IMR-90 (cell line): ENCODE measurements at regions not wholly inside any gene's neighbourhood (a gene's known extent, or its start where the extent isn't known, plus 50 kb on each side); places are given as distances from the start of the nearest gene placed in this dataset.

Experiments
- ATAC-seq: fragments of 200-7000 bp; cut with Tn5 transposase; 2 replicates; pipeline ENCODE4 v1.9.1; 2020; ENCODE audit warnings: low read depth, mild to moderate bottlenecking, moderate library complexity
- BruUV-seq: library from RNA; stranded (reverse); fragments of 400-500 nt; replicated peaks from 2 replicates; lab custom pipeline; 2021; lab: Mats Ljungman, UMichigan
- CTCF ChIA-PET: fragments of 300-600 bp; formaldehyde crosslinking; extraction: SDS; loops from one replicate; lab custom pipeline; 2021; ENCODE audit warnings: antibody characterized with exemption; lab: Yijun Ruan, JAX
- POLR2A ChIA-PET: fragments of 300-600 bp; sonication (Branson Sonifier 250); formaldehyde crosslinking; loops from one replicate; lab custom pipeline; 2022; ENCODE audit warnings: antibody characterized with exemption; ENCODE audit not compliant: unreplicated experiment; lab: Charles Lee
- DNase-seq: peaks from one replicate; pipeline ENCODE4 v3.0.0; 2013
- H2AFZ ChIP-seq: replicated peaks from 2 replicates; pipeline ENCODE3; 2013; ENCODE audit warnings: low read length, mild to moderate bottlenecking; ENCODE audit not compliant: poor library complexity
- H2AK5ac ChIP-seq: 2 replicates; pipeline ENCODE4 v1.6.1; 2013; ENCODE audit warnings: low read depth, low read length, inconsistent platforms
- H2AK9ac ChIP-seq: replicated peaks from 2 replicates; pipeline ENCODE3; 2013; ENCODE audit warnings: mild to moderate bottlenecking, low read depth, low read length, moderate library complexity; ENCODE audit not compliant: poor library complexity
- H2BK120ac ChIP-seq: 2 replicates; pipeline ENCODE4 v1.6.1; 2013; ENCODE audit warnings: low read depth, low read length, inconsistent platforms
- H2BK15ac ChIP-seq: 3 replicates; pipeline ENCODE4 v1.6.1; 2013; ENCODE audit warnings: low read depth, low read length, inconsistent platforms
- H2BK20ac ChIP-seq: 2 replicates; pipeline ENCODE4 v1.6.1; 2013; ENCODE audit warnings: low read depth, mild to moderate bottlenecking, inconsistent platforms, low read length, moderate library complexity
- H2BK5ac ChIP-seq: 2 replicates; pipeline ENCODE4 v1.6.1; 2013; ENCODE audit warnings: mild to moderate bottlenecking, low read depth, low read length, inconsistent platforms; ENCODE audit not compliant: poor library complexity, severe bottlenecking
- H3K14ac ChIP-seq: replicated peaks from 2 replicates; pipeline ENCODE4 v1.6.1; 2013; ENCODE audit warnings: low read depth, low read length, inconsistent platforms
- H3K18ac ChIP-seq: 2 replicates; pipeline ENCODE4 v1.6.1; 2013; ENCODE audit warnings: low read depth, low read length, control low read depth
- H3K23ac ChIP-seq: 2 replicates; pipeline ENCODE4 v1.6.1; 2013; ENCODE audit warnings: low read depth, low read length, inconsistent platforms
- H3K27ac ChIP-seq: 2 replicates; pipeline ENCODE4 v1.5.1; 2013; ENCODE audit warnings: mild to moderate bottlenecking, control low read depth, low read length; ENCODE audit not compliant: insufficient read depth
- H3K27me3 ChIP-seq: 2 replicates; pipeline ENCODE4 v1.6.1; 2013; ENCODE audit warnings: low read length; ENCODE audit not compliant: control insufficient read depth, insufficient read depth
- H3K36me3 ChIP-seq: 2 replicates; pipeline ENCODE4 v1.6.1; 2013; ENCODE audit warnings: low read length, mixed read lengths; ENCODE audit not compliant: control insufficient read depth, insufficient read depth
- H3K4ac ChIP-seq: 2 replicates; pipeline ENCODE4 v1.6.1; 2013; ENCODE audit warnings: low read depth, low read length, inconsistent platforms
- H3K4me1 ChIP-seq: 2 replicates; pipeline ENCODE4 v1.6.1; 2013; ENCODE audit warnings: low read length, mixed read lengths; ENCODE audit not compliant: control insufficient read depth, insufficient read depth
- H3K4me2 ChIP-seq: 2 replicates; pipeline ENCODE4 v1.6.1; 2013; ENCODE audit warnings: low read depth, mild to moderate bottlenecking, control low read depth, low read length, moderate library complexity
- H3K4me3 ChIP-seq: 2 replicates; pipeline ENCODE4 v1.5.1; 2013; ENCODE audit warnings: low read depth, mild to moderate bottlenecking, control low read depth, low read length, moderate library complexity; ENCODE audit not compliant: insufficient read depth
- H3K56ac ChIP-seq: 2 replicates; pipeline ENCODE4 v1.6.1; 2013; ENCODE audit warnings: low read length, inconsistent platforms; ENCODE audit not compliant: insufficient read depth; ENCODE audit errors: extremely low read depth
- H3K79me1 ChIP-seq, 2 experiments: 2 replicates each; pipeline ENCODE4 v1.6.1; 2013; ENCODE audit warnings: low read length in 2 of 2, inconsistent platforms in 1 of 2, low read depth in 1 of 2
- H3K9ac ChIP-seq: 2 replicates; pipeline ENCODE4 v1.6.1; 2013; ENCODE audit warnings: low read depth, low read length, control low read depth
- H3K9me1 ChIP-seq: 2 replicates; pipeline ENCODE4 v1.6.1; 2013; ENCODE audit warnings: low read length, inconsistent platforms; ENCODE audit not compliant: insufficient read depth
- H3K9me3 ChIP-seq: 2 replicates; pipeline ENCODE4 v1.6.1; 2013; ENCODE audit warnings: low read length; ENCODE audit not compliant: control insufficient read depth, insufficient read depth
- H4K20me1 ChIP-seq: 2 replicates; pipeline ENCODE4 v1.6.1; 2013; ENCODE audit warnings: low read length, inconsistent platforms; ENCODE audit not compliant: insufficient read depth
- H4K5ac ChIP-seq: 2 replicates; pipeline ENCODE4 v1.6.1; 2013; ENCODE audit warnings: mild to moderate bottlenecking, low read depth, low read length, control low read depth
- H4K8ac ChIP-seq, 2 experiments: 2 replicates each; pipeline ENCODE4 v1.6.1; 2013; ENCODE audit warnings: low read depth in 2 of 2, low read length in 2 of 2, control low read depth in 1 of 2, inconsistent platforms in 1 of 2
- H4K91ac ChIP-seq: 2 replicates; pipeline ENCODE4 v1.6.1; 2013; ENCODE audit warnings: low read depth, low read length, inconsistent platforms; ENCODE audit not compliant: insufficient read depth
- BHLHE40 ChIP-seq: fragments of 150-350 bp; IDR thresholded peaks from 2 replicates; pipeline ENCODE4 v1.6.1; 2016; ENCODE audit warnings: mild to moderate bottlenecking, low read depth, low read length
- CEBPB ChIP-seq: IDR thresholded peaks from 2 replicates; pipeline ENCODE4 v1.6.1; 2012; ENCODE audit warnings: low read depth, low read length, improper control_type of control experiment
- CHD1 ChIP-seq: IDR thresholded peaks from 2 replicates; pipeline ENCODE4 v1.6.1; 2012; ENCODE audit warnings: low read depth, low read length, improper control_type of control experiment
- MAFK ChIP-seq: IDR thresholded peaks from 2 replicates; pipeline ENCODE4 v1.6.1; 2012; ENCODE audit warnings: low read depth, low read length, improper control_type of control experiment
- MAZ ChIP-seq: IDR thresholded peaks from 2 replicates; pipeline ENCODE4 v1.6.1; 2012; ENCODE audit warnings: low read depth, mild to moderate bottlenecking, low read length, improper control_type of control experiment, moderate library complexity, borderline replicate concordance
- MXI1 ChIP-seq: IDR thresholded peaks from 2 replicates; pipeline ENCODE4 v1.6.1; 2012; ENCODE audit warnings: low read depth, mild to moderate bottlenecking, low read length, moderate library complexity, borderline replicate concordance
- NFE2L2 ChIP-seq: fragments of 150-350 bp; IDR thresholded peaks from 2 replicates; pipeline ENCODE4 v1.6.1; 2016; ENCODE audit warnings: low read depth, mild to moderate bottlenecking, low read length
- POLR2A ChIP-seq: IDR thresholded peaks from 2 replicates; pipeline ENCODE4 v1.6.1; 2012; ENCODE audit warnings: mild to moderate bottlenecking, low read depth, low read length
- RAD21 ChIP-seq: IDR thresholded peaks from 2 replicates; pipeline ENCODE4 v1.6.1; 2012; ENCODE audit warnings: low read length, improper control_type of control experiment
- RCOR1 ChIP-seq: IDR thresholded peaks from 2 replicates; pipeline ENCODE4 v1.6.1; 2012; ENCODE audit warnings: mild to moderate bottlenecking, low read length, improper control_type of control experiment; ENCODE audit not compliant: insufficient replicate concordance
- RFX5 ChIP-seq: IDR thresholded peaks from 2 replicates; pipeline ENCODE4 v1.8.0; 2012; ENCODE audit warnings: low read depth, mild to moderate bottlenecking, low read length, moderate library complexity
- SMC3 ChIP-seq: fragments of 150-350 bp; IDR thresholded peaks from 2 replicates; pipeline ENCODE4 v1.6.1; 2016; ENCODE audit warnings: low read depth, mild to moderate bottlenecking, antibody characterized with exemption, low read length, moderate library complexity
- WGBS, 2 experiments: methylation state at CpG; one replicate each; pipeline versions ENCODE4 v1.1.5 to v1.1.7; 2013; ENCODE audit warnings: missing lambda C conversion rate in 2 of 2; ENCODE audit not compliant: insufficient read length in 1 of 2; ENCODE audit errors: extremely low coverage in 2 of 2; 5-methylcytosine and 5-hydroxymethylcytosine counted together
- dilution Hi-C: fragments of 300-500 bp; cut with HindIII; formaldehyde crosslinking; loops from one replicate; pipeline ENCODE4 v1.14.3; 2018; ENCODE audit warnings: low sequenced_read_pairs; ENCODE audit not compliant: unreplicated experiment
- in situ Hi-C: fragments of 300-500 bp; cut with MboI; formaldehyde crosslinking; loops from 3 replicates; pipeline ENCODE4 v1.14.3; 2019; ENCODE audit warnings: low sequenced_read_pairs, inconsistent platforms, mixed read lengths
- intact Hi-C: fragments of 100-400 bp; cut with micrococcal nuclease; formaldehyde crosslinking; loops from 2 replicates; pipeline ENCODE4 v1.10.0; 2022
- TF ChIP-seq, protein P1 (sequence below): conservative IDR thresholded peaks from 2 replicates; pipeline ENCODE4 v1.5.1; 2012; ENCODE audit warnings: mild to moderate bottlenecking, low read depth, low read length, improper control_type of control experiment
- TF ChIP-seq, protein P2 (sequence below): fragments of 150-350 bp; IDR thresholded peaks from 2 replicates; pipeline ENCODE4 v1.6.1; 2016; ENCODE audit warnings: low read depth, mild to moderate bottlenecking, low read length, moderate library complexity, borderline replicate concordance
- TF ChIP-seq, protein P3 (sequence below): fragments of 150-350 bp; IDR thresholded peaks from 2 replicates; pipeline ENCODE4 v1.6.1; 2017; ENCODE audit warnings: mild to moderate bottlenecking, antibody characterized with exemption, low read length, low read depth

DNA sequence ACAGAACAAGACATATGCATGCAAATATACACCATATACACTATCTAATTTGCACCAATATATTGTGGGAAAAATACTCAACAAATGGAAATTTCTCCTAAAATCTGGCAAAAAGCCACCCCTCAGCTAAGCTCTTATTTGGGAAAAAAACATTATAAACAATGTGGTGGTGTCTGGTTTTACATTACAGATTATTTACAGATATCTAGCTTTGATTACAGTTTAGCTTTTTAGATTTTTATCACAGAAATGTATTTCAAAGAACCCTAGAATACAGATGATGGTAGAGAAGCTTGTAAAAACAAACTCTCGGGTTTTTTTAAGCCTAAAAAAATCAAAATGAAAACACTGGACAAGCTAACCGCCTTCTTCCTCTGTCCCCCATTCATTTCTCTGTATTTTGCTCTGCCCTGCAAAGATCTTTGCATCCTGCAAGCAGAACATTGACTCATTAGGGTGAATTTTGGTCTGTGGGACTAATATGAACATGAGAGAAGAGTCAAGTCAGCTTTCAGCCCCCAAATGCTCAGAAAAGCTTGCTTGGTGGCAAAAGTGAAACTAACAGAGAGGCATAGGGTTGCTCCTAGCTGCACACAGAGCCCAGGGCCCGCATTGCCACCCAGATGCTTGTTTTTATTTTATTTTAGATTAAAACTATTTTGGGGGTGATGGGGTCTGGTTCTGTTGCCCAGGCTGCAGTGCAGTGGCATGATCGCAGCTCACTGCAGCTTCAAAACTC, 88.8 kb upstream of the LYZL1 start:
- no peak overlapping the region for H4K5ac ChIP-seq
- dilution Hi-C loops = no loop called here
- 0 out of 2 replicates have a peak, but pooled peaks cover 4% of the 10 kb centered on the region for H3K9me3 ChIP-seq
- peak overlapping the region; percentile 19; the same call in 1 of the 2 replicates for H3K14ac ChIP-seq
- H3K27me3 ChIP-seq = peaks cover 18% of the 10 kb centered on the region
- H3K23ac ChIP-seq = no peak overlapping the region
- DNase-seq (peak; percentile 8), ATAC-seq (peak; percentile 60)
- BruUV-seq = no TSS peak
- no peaks in the 10 kb centered on the region for H4K20me1 ChIP-seq
- peak overlapping the region; percentile 83 for H3K4me2 ChIP-seq
- no peak overlapping the region for H3K18ac ChIP-seq
- H3K9ac ChIP-seq = no peak overlapping the region
- H2BK120ac ChIP-seq = no peak overlapping the region
- H3K56ac ChIP-seq = no peak overlapping the region
- intact Hi-C loops = no loop called here
- no peak overlapping the region for H3K4ac ChIP-seq
- H2AK9ac ChIP-seq = no peak overlapping the region
- peaks cover 4% of the 10 kb centered on the region; the same call in 1 of the 2 replicates for H3K4me1 ChIP-seq
- ChIA-PET POLR2A (no interaction called here), CTCF (interaction anchor here (1.0 to 1.1 kb wide), 3 partner anchors 15 to 536 kb away, joined by 3 to 4 read pairs (median 4); no protein-coding TSS in a partner anchor)
- in situ Hi-C loops = no loop called here
- no peak overlapping the region for H4K91ac ChIP-seq
- H3K36me3 ChIP-seq = no peaks in the 10 kb centered on the region
- peak overlapping the region; percentile 12 to 44; a peak in 2 of 4 replicates for H4K8ac ChIP-seq
- H3K9me1 ChIP-seq = no peaks in the 10 kb centered on the region
- no CpG with 5 or more reads among the region's 4 CpGs for WGBS, 2 experiments
- peak overlapping the region; percentile 24; the same call in 1 of the 2 replicates for H3K4me3 ChIP-seq
- H2BK15ac ChIP-seq = peak overlapping the region; percentile 27; the same call in 1 of the 3 replicates
- no peaks in the 10 kb centered on the region for H3K79me1 ChIP-seq
- no peak overlapping the region for H2AK5ac ChIP-seq
- peak overlapping the region; percentile 13 for H2AFZ ChIP-seq
- H3K27ac ChIP-seq = no peak overlapping the region
- no peak overlapping the region for H2BK20ac ChIP-seq
- H2BK5ac ChIP-seq = no peak overlapping the region
- TF ChIP-seq SMC3 (no peak), NFE2L2 (no peak), POLR2A (no peak), RFX5 (no peak), CHD1 (no peak), RCOR1 (no peak), RAD21 (no peak), MAFK (no peak), MXI1 (no peak), BHLHE40 (no peak), MAZ (no peak), CEBPB (no peak)
- TF ChIP-seq, protein P1, sequence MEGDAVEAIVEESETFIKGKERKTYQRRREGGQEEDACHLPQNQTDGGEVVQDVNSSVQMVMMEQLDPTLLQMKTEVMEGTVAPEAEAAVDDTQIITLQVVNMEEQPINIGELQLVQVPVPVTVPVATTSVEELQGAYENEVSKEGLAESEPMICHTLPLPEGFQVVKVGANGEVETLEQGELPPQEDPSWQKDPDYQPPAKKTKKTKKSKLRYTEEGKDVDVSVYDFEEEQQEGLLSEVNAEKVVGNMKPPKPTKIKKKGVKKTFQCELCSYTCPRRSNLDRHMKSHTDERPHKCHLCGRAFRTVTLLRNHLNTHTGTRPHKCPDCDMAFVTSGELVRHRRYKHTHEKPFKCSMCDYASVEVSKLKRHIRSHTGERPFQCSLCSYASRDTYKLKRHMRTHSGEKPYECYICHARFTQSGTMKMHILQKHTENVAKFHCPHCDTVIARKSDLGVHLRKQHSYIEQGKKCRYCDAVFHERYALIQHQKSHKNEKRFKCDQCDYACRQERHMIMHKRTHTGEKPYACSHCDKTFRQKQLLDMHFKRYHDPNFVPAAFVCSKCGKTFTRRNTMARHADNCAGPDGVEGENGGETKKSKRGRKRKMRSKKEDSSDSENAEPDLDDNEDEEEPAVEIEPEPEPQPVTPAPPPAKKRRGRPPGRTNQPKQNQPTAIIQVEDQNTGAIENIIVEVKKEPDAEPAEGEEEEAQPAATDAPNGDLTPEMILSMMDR = no peak
- TF ChIP-seq, protein P2, sequence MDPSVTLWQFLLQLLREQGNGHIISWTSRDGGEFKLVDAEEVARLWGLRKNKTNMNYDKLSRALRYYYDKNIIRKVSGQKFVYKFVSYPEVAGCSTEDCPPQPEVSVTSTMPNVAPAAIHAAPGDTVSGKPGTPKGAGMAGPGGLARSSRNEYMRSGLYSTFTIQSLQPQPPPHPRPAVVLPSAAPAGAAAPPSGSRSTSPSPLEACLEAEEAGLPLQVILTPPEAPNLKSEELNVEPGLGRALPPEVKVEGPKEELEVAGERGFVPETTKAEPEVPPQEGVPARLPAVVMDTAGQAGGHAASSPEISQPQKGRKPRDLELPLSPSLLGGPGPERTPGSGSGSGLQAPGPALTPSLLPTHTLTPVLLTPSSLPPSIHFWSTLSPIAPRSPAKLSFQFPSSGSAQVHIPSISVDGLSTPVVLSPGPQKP = no peak
- TF ChIP-seq, protein P3, sequence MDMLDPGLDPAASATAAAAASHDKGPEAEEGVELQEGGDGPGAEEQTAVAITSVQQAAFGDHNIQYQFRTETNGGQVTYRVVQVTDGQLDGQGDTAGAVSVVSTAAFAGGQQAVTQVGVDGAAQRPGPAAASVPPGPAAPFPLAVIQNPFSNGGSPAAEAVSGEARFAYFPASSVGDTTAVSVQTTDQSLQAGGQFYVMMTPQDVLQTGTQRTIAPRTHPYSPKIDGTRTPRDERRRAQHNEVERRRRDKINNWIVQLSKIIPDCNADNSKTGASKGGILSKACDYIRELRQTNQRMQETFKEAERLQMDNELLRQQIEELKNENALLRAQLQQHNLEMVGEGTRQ = no peak
